ENCODE measurements at regions not wholly inside any gene's neighbourhood (a gene's known extent, or its start where the extent isn't known, plus 50 kb on each side); places are given as distances from the start of the nearest gene placed in this dataset.
"Not testable (repeated sequence)": the region's sequence is repeated elsewhere in the genome, so short reads cannot be mapped to it uniquely, and the experiment has no call there.

- no peak for TF ChIP-seq E2F6 (IDR thresholded peaks at IDR 0.05; ENCODE audit: borderline replicate concordance, low read depth)
- no peak for TF ChIP-seq SREBF2 (IDR thresholded peaks at IDR 0.05)
Observed at GRCh38 chr2:59233448-59233847, 992.3 kb upstream of the FANCL start (continued).

- WGBS (ENCODE audit: missing lambda C conversion rate): 56% methylated on average over 10 of the region's 10 CpGs
- POLR2A ChIA-PET: no interaction called here
- no peak for TF ChIP-seq HEYL (CRISPR knock-in tag; IDR thresholded peaks at IDR 0.05)
- no peak for TF ChIP-seq BHLHE40 (IDR thresholded peaks at IDR 0.05; ENCODE audit: low read depth, low read length)
- TF ChIP-seq NPAS2 (CRISPR knock-in tag; IDR thresholded peaks at IDR 0.05; ENCODE audit: borderline replicate concordance): no peak
- no peak for TF ChIP-seq EP300 (IDR thresholded peaks at IDR 0.05)
- TF ChIP-seq TFCP2L1 (CRISPR knock-in tag; IDR thresholded peaks at IDR 0.05): no peak
- TF ChIP-seq CTCF (IDR thresholded peaks at IDR 0.05): no peak
- TF ChIP-seq RCOR1 (IDR thresholded peaks at IDR 0.05; ENCODE audit: low read depth, low read length): no peak
- no peak for TF ChIP-seq HOXB5 (CRISPR knock-in tag; IDR thresholded peaks at IDR 0.05)
- no peak for TF ChIP-seq CHD2 (IDR thresholded peaks at IDR 0.05; ENCODE audit: low read length, partially characterized antibody)
- no peak for TF ChIP-seq GATA3 (IDR thresholded peaks at IDR 0.05; ENCODE audit: borderline replicate concordance)
- no peak for TF ChIP-seq HOXB13 (CRISPR knock-in tag; IDR thresholded peaks at IDR 0.05; ENCODE audit: low read depth)
- no peak for TF ChIP-seq CHD4 (IDR thresholded peaks at IDR 0.05; ENCODE audit: borderline replicate concordance)
- no peak for TF ChIP-seq MAZ (IDR thresholded peaks at IDR 0.05; ENCODE audit: borderline replicate concordance, low read depth, low read length)
- Histone ChIP-seq H3K9me3 (peaks cover 9% of the 10 kb centered on the region; the same call in 2 of the 3 replicates), H3K4me3 (no peak overlapping the region), H3K27ac (no peak overlapping the region), H3K4me2 (no peak overlapping the region), H3K4me1 (peaks cover 6% of the 10 kb centered on the region; the same call in 2 of the 3 replicates)
- FAIRE-seq (no peak), DNase-seq (ENCODE audit: low read depth in 1 of 2, low spot score in 1 of 2) (no peak), ATAC-seq (no peak)
- CTCF ChIA-PET: no interaction called here
Observed at GRCh38 chr2:59232394-59233165, 991.5 kb upstream of the FANCL start.

- 3% methylated on average over 1 of the region's 1 CpG for WGBS (ENCODE audit: missing lambda C conversion rate)
- CTCF ChIA-PET: interaction anchor here (1.1 kb wide), 1 partner anchor 75 kb away, joined by 3 read pairs; no protein-coding TSS in a partner anchor
- H3K9me3 ChIP-seq: not testable (repeated sequence)
Observed at GRCh38 chr2:59226362-59226761, 985.2 kb upstream of the FANCL start.

GRCh38 chr2:59223742-59224141, 982.6 kb upstream of the FANCL start:
- FAIRE-seq: no peak
- TF ChIP-seq KDM5A (IDR thresholded peaks at IDR 0.05) (no peak), RARB (CRISPR knock-in tag; IDR thresholded peaks at IDR 0.05) (no peak), REST (IDR thresholded peaks at IDR 0.05) (no peak)
- Histone ChIP-seq H3K4me1 (no peaks in the 10 kb centered on the region), H3K27ac (no peak overlapping the region), H3K4me2 (no peak overlapping the region), H3K9me3 (0 out of 3 replicates have a peak, but pooled peaks cover 2% of the 10 kb centered on the region), H3K4me3 (no peak overlapping the region)
- no peak for ATAC-seq
- CTCF ChIA-PET: no interaction called here
- POLR2A ChIA-PET: no interaction called here
- no peak for DNase-seq (ENCODE audit: low read depth in 1 of 2, low spot score in 1 of 2)

More at GRCh38 chr2:59226362-59226761, 985.2 kb upstream of the FANCL start:
- DNase-seq (ENCODE audit: low read depth in 1 of 2, low spot score in 1 of 2); FAIRE-seq; H3K4me2 ChIP-seq; ATAC-seq; H3K27ac ChIP-seq; H3K4me1 ChIP-seq; POLR2A ChIA-PET; H3K4me3 ChIP-seq: not testable (repeated sequence)

Measured in A549 (cell line).